ENCODE measurements at regions not wholly inside any gene's neighbourhood (a gene's known extent, or its start where the extent isn't known, plus 50 kb on each side); places are given as distances from the start of the nearest gene placed in this dataset.

GRCh38 chr7:136523571-136523970 is 344.9 kb upstream of the CHRM2 start:
- BruUV-seq (replicated peaks): no TSS peak
- no peaks in the 10 kb centered on the region for H3K9me3 ChIP-seq (ENCODE audit: control insufficient read depth, insufficient read depth, low read depth, low read length)
- no peak for TF ChIP-seq REST (IDR thresholded peaks at IDR 0.05; ENCODE audit: insufficient read depth in 1 of 2, low read depth in 2 of 2, low read length in 1 of 2)
- TF ChIP-seq CTCF (IDR thresholded peaks at IDR 0.05): no peak
- no peak for TF ChIP-seq SIN3A (IDR thresholded peaks at IDR 0.05; ENCODE audit: borderline replicate concordance, insufficient read depth, low read depth, low read length)
- TF ChIP-seq TCF7L2 (IDR thresholded peaks at IDR 0.05; ENCODE audit: low read depth, low read length): no peak
- TF ChIP-seq POLR2AphosphoS5 (IDR thresholded peaks at IDR 0.05; ENCODE audit: low read depth, low read length): no peak
- intact Hi-C loops (cut with micrococcal nuclease; ENCODE audit: unreplicated experiment): no loop called here
- H3K27me3 ChIP-seq (ENCODE audit: control insufficient read depth, insufficient read depth, low read length): no peaks in the 10 kb centered on the region
- ChIA-PET CTCF (no interaction called here), POLR2A (no interaction called here)
- in situ Hi-C loops (cut with HindIII; ENCODE audit: low pct_unique_long_range_greater_than_20kb, low sequenced_read_pairs): no loop called here
- no peak overlapping the region for H3K27ac ChIP-seq (ENCODE audit: low read length)
- no peaks in the 10 kb centered on the region for H3K36me3 ChIP-seq (ENCODE audit: control insufficient read depth, insufficient read depth, low read length)
- no peak for DNase-seq (ENCODE audit: low read depth, low spot score)
- ATAC-seq: no peak
- no peaks in the 10 kb centered on the region for H3K4me1 ChIP-seq (ENCODE audit: control insufficient read depth, insufficient read depth, low read length)
- H3K4me3 ChIP-seq (ENCODE audit: low read depth in 2 of 2, low read length in 2 of 2): no peak overlapping the region

GRCh38 chr7:136517971-136518370 is 350.5 kb upstream of the CHRM2 start:
- POLR2A ChIA-PET: interaction anchor here (0.6 kb wide), 1 partner anchor 294 kb away, joined by 3 read pairs; no protein-coding TSS in a partner anchor
- CTCF ChIA-PET: no interaction called here

More at GRCh38 chr7:136517971-136518370, 350.5 kb upstream of the CHRM2 start:
- intact Hi-C loops (cut with micrococcal nuclease; ENCODE audit: unreplicated experiment): no loop called here
- DNase-seq (ENCODE audit: low read depth, low spot score) (no peak), ATAC-seq (no peak)
- no peaks in the 10 kb centered on the region for H3K27me3 ChIP-seq (ENCODE audit: control insufficient read depth, insufficient read depth, low read length)
- no peak overlapping the region for H3K27ac ChIP-seq (ENCODE audit: low read length)
- H3K9me3 ChIP-seq (ENCODE audit: control insufficient read depth, insufficient read depth, low read depth, low read length): no peaks in the 10 kb centered on the region
- H3K36me3 ChIP-seq (ENCODE audit: control insufficient read depth, insufficient read depth, low read length): no peaks in the 10 kb centered on the region
- TF ChIP-seq SIN3A (IDR thresholded peaks at IDR 0.05; ENCODE audit: borderline replicate concordance, insufficient read depth, low read depth, low read length) (no peak), POLR2AphosphoS5 (IDR thresholded peaks at IDR 0.05; ENCODE audit: low read depth, low read length) (no peak), CTCF (IDR thresholded peaks at IDR 0.05) (no peak), REST (IDR thresholded peaks at IDR 0.05; ENCODE audit: insufficient read depth in 1 of 2, low read depth in 2 of 2, low read length in 1 of 2) (no peak), TCF7L2 (IDR thresholded peaks at IDR 0.05; ENCODE audit: low read depth, low read length) (no peak)
- H3K4me1 ChIP-seq (ENCODE audit: control insufficient read depth, insufficient read depth, low read length): no peaks in the 10 kb centered on the region
- H3K4me3 ChIP-seq (ENCODE audit: low read depth in 2 of 2, low read length in 2 of 2): no peak overlapping the region
- in situ Hi-C loops (cut with HindIII; ENCODE audit: low pct_unique_long_range_greater_than_20kb, low sequenced_read_pairs): no loop called here
- no TSS peak for BruUV-seq (replicated peaks)

Data from Panc1 (cell line).